ENCODE measurements at regions not wholly inside any gene's neighbourhood (a gene's known extent, or its start where the extent isn't known, plus 50 kb on each side); places are given as distances from the start of the nearest gene placed in this dataset.

DNA sequence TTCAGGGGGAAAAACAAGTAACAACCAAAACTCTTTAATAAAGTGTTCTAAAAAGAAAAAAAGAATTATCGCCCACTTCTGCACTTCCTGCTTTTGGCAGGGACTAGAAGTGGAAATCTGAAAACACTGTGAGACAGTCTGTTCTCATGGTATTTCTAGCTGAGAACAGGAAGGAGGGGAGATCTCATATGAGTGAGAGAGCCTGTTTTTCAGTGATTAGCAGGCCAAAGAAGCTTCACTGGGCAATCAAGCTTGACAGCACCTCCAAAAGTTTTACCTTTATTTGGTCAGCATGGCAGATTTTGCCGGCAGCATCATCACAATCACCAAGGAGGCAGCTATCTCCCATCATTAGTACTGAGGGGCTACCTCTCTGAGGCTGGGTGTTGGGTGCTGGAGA lies 79.5 kb upstream of the ATXN1 start:
- TF ChIP-seq, protein P1, sequence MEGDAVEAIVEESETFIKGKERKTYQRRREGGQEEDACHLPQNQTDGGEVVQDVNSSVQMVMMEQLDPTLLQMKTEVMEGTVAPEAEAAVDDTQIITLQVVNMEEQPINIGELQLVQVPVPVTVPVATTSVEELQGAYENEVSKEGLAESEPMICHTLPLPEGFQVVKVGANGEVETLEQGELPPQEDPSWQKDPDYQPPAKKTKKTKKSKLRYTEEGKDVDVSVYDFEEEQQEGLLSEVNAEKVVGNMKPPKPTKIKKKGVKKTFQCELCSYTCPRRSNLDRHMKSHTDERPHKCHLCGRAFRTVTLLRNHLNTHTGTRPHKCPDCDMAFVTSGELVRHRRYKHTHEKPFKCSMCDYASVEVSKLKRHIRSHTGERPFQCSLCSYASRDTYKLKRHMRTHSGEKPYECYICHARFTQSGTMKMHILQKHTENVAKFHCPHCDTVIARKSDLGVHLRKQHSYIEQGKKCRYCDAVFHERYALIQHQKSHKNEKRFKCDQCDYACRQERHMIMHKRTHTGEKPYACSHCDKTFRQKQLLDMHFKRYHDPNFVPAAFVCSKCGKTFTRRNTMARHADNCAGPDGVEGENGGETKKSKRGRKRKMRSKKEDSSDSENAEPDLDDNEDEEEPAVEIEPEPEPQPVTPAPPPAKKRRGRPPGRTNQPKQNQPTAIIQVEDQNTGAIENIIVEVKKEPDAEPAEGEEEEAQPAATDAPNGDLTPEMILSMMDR (conservative IDR thresholded peaks at IDR 0.05; ENCODE audit: low read depth, low read length) = no peak
- TF ChIP-seq FOS (IDR thresholded peaks at IDR 0.05; ENCODE audit: low read depth, low read length) = no peak
- TF ChIP-seq RFX5 (IDR thresholded peaks at IDR 0.05; ENCODE audit: low read depth, low read length) = no peak
- TF ChIP-seq POLR2A (IDR thresholded peaks at IDR 0.05; ENCODE audit: low read depth, low read length) = no peak
- TF ChIP-seq NFE2L2 (IDR thresholded peaks at IDR 0.05; ENCODE audit: low read depth, low read length) = no peak
